GM12878 (cell line): ENCODE measurements at regions not wholly inside any gene's neighbourhood (a gene's known extent, or its start where the extent isn't known, plus 50 kb on each side); places are given as distances from the start of the nearest gene placed in this dataset.

Experiments used
- ATAC-seq: fragments of 200-7000 bp; cut with Tn5 transposase; 3 replicates; pipeline ENCODE4 v1.9.1; 2020; ENCODE audit warnings: mild to moderate bottlenecking, moderate library complexity
- BruUV-seq: library from RNA; stranded (reverse); fragments of 400-500 nt; replicated peaks from 2 replicates; lab custom pipeline; 2021; lab: Mats Ljungman, UMichigan
- CTCF ChIA-PET: fragments of 300-600 bp; sonication (Branson Sonifier 250); formaldehyde crosslinking; extraction: SDS; loops from one replicate; lab custom pipeline; 2021; ENCODE audit warnings: inconsistent platforms; lab: Yijun Ruan, JAX
- POLR2A ChIA-PET: fragments of 350-600 bp; formaldehyde crosslinking; extraction: SDS; loops from one replicate; lab custom pipeline; 2021; ENCODE audit warnings: inconsistent platforms; lab: Charles Lee
- RAD21 ChIA-PET: fragments of 300-600 bp; sonication (Branson Sonifier 250); formaldehyde crosslinking; loops from one replicate; lab custom pipeline; 2023; ENCODE audit warnings: antibody characterized with exemption; ENCODE audit not compliant: unreplicated experiment; lab: Charles Lee
- SMC1A ChIA-PET: fragments of 300-600 bp; sonication (Branson Sonifier 250); formaldehyde crosslinking; loops from one replicate; lab custom pipeline; 2023; ENCODE audit not compliant: unreplicated experiment, uncharacterized antibody; lab: Charles Lee
- DNase-seq: peaks from one replicate; pipeline ENCODE4 v3.0.0-alpha.2; 2011; ENCODE audit warnings: low read depth, low spot score
- FAIRE-seq: peaks from 3 replicates; lab custom pipeline; 2011; peaks lifted over from hg19 to GRCh38; lab: Jason Lieb, UNC
- H2AFZ ChIP-seq: 2 replicates; pipeline ENCODE4 v1.6.0; 2011; ENCODE audit warnings: low read depth, low read length, control low read depth; ENCODE audit not compliant: control insufficient read depth
- H3K27ac ChIP-seq: 2 replicates; pipeline ENCODE4 v1.5.1; 2011; ENCODE audit warnings: control low read depth; ENCODE audit not compliant: control insufficient read depth, insufficient read depth
- H3K27me3 ChIP-seq, 2 experiments: replicated peaks in 1 of 2; 2 replicates each; pipeline versions ENCODE4 v1.6.0 to v1.6.1; 2011; ENCODE audit warnings: low read length in 1 of 2; ENCODE audit not compliant: control insufficient read depth in 2 of 2, insufficient read depth in 2 of 2
- H3K36me3 ChIP-seq, 2 experiments: 2 replicates each; pipeline ENCODE4 v1.5.1; 2011; ENCODE audit warnings: low read length in 1 of 2; ENCODE audit not compliant: control insufficient read depth in 2 of 2, insufficient read depth in 2 of 2
- H3K4me1 ChIP-seq: 2 replicates; pipeline ENCODE4 v1.6.1; 2011; ENCODE audit warnings: mild to moderate bottlenecking, low read length, moderate library complexity, mixed read lengths; ENCODE audit not compliant: control insufficient read depth, insufficient read depth
- H3K4me2 ChIP-seq: 2 replicates; pipeline ENCODE4 v1.6.0; 2011; ENCODE audit warnings: control low read depth; ENCODE audit not compliant: control insufficient read depth, insufficient read depth
- H3K4me3 ChIP-seq: fragments of 200-600 bp; sonication (generic); 2 replicates; pipeline ENCODE4 v1.5.1; 2016
- H3K79me2 ChIP-seq: 2 replicates; pipeline ENCODE4 v1.6.0; 2011; ENCODE audit warnings: low read length; ENCODE audit not compliant: control insufficient read depth, insufficient read depth
- H3K9ac ChIP-seq: 2 replicates; pipeline ENCODE4 v1.8.0; 2011; ENCODE audit warnings: low read length, control low read depth, mixed read lengths; ENCODE audit not compliant: control insufficient read depth, insufficient read depth
- H3K9me3 ChIP-seq: replicated peaks from 3 replicates; pipeline ENCODE4 v1.5.1; 2011; ENCODE audit warnings: mild to moderate bottlenecking, low read length; ENCODE audit not compliant: control insufficient read depth, insufficient read depth
- H4K20me1 ChIP-seq: 2 replicates; pipeline ENCODE4 v1.6.0; 2011; ENCODE audit not compliant: control insufficient read depth, insufficient read depth
- CHD4 ChIP-seq: fragments of 200-600 bp; sonication (generic); IDR thresholded peaks from 2 replicates; pipeline ENCODE4 v1.6.1; 2016; ENCODE audit warnings: mild to moderate bottlenecking
- E2F8 ChIP-seq: fragments of 450-650 bp; IDR thresholded peaks from 2 replicates; pipeline ENCODE4 v1.6.1; 2018; ENCODE audit warnings: mild to moderate bottlenecking, low read depth, moderate library complexity; ENCODE audit not compliant: partially characterized antibody
- HDAC2 ChIP-seq: fragments of 200-600 bp; sonication (generic); IDR thresholded peaks from 2 replicates; pipeline ENCODE4 v1.6.1; 2017
- HSF1 ChIP-seq: fragments of 150-350 bp; IDR thresholded peaks from 2 replicates; pipeline ENCODE4 v1.6.1; 2014; ENCODE audit warnings: mild to moderate bottlenecking, low read depth, low read length
- IRF4 ChIP-seq: IDR thresholded peaks from 2 replicates; pipeline ENCODE4 v1.6.1; 2011; ENCODE audit warnings: low read depth, low read length
- PBX3 ChIP-seq: IDR thresholded peaks from 2 replicates; pipeline ENCODE4 v1.6.1; 2011; ENCODE audit warnings: mild to moderate bottlenecking, low read depth, low read length, moderate library complexity; ENCODE audit not compliant: insufficient replicate concordance
- RBBP5 ChIP-seq: fragments of 200-600 bp; sonication (generic); conservative IDR thresholded peaks from 2 replicates; pipeline ENCODE4 v1.6.1; 2016
- SMAD1 ChIP-seq: fragments of 450-650 bp; IDR thresholded peaks from 2 replicates; pipeline ENCODE4 v1.6.1; 2018; ENCODE audit warnings: mild to moderate bottlenecking, low read depth; ENCODE audit not compliant: partially characterized antibody
- SP1 ChIP-seq: IDR thresholded peaks from one replicate; pipeline ENCODE4 v1.6.1; 2011; ENCODE audit warnings: low read depth, low read length
- TCF7 ChIP-seq: IDR thresholded peaks from 2 replicates; pipeline ENCODE4 v1.6.1; 2014; ENCODE audit warnings: antibody characterized with exemption, borderline replicate concordance
- USF2 ChIP-seq: IDR thresholded peaks from 2 replicates; pipeline ENCODE4 v1.6.1; 2011; ENCODE audit warnings: low read depth, low read length, improper control_type of control experiment, borderline replicate concordance
- ZNF687 ChIP-seq: fragments of 450-650 bp; IDR thresholded peaks from 2 replicates; pipeline ENCODE4 v1.6.1; 2017; ENCODE audit warnings: mild to moderate bottlenecking, moderate library complexity
- WGBS: methylation state at CpG from one replicate; pipeline ENCODE4 v1.1.6; 2016; ENCODE audit warnings: low lambda C conversion rate; ENCODE audit not compliant: insufficient replicate concordance, insufficient coverage; ENCODE audit errors: missing lambda C conversion rate; 5-methylcytosine and 5-hydroxymethylcytosine counted together
- in situ Hi-C: fragments of 300-500 bp; cut with MboI; formaldehyde crosslinking; loops from 9 replicates; pipeline ENCODE4 v1.14.3; 2018; ENCODE audit warnings: mixed read lengths
- intact Hi-C: fragments of 100-400 bp; cut with micrococcal nuclease; formaldehyde crosslinking; loops from one replicate; pipeline ENCODE4 v1.14.2; 2022; ENCODE audit not compliant: unreplicated experiment

GRCh38 chr4:120472447-120473131, 405.9 kb upstream of the MAD2L1 start (continued):
- TF ChIP-seq PBX3 (no peak), CHD4 (no peak), HSF1 (no peak)
- TF ChIP-seq, all 136 proteins: peak for 0

GRCh38 chr4:120466429-120466828, 399.8 kb upstream of the MAD2L1 start:
- RAD21 ChIA-PET = no interaction called here
- DNase-seq = no peak

More at GRCh38 chr4:120466429-120466828, 399.8 kb upstream of the MAD2L1 start:
- WGBS = 3% methylated on average over 3 of the region's 3 CpGs
- Histone ChIP-seq H3K9ac (no peak overlapping the region), H3K4me1 (no peaks in the 10 kb centered on the region), H2AFZ (no peak overlapping the region), H3K4me3 (no peak overlapping the region), H3K27me3 (no peaks in the 10 kb centered on the region), H4K20me1 (no peaks in the 10 kb centered on the region), H3K79me2 (no peaks in the 10 kb centered on the region), H3K4me2 (no peak overlapping the region), H3K27ac (no peak overlapping the region), H3K36me3 (no peaks in the 10 kb centered on the region), H3K9me3 (no peaks in the 10 kb centered on the region)
- ATAC-seq (no peak), FAIRE-seq (no peak)
- ChIA-PET POLR2A (no interaction called here), CTCF (no interaction called here), SMC1A (no interaction called here)
- BruUV-seq = no TSS peak
- in situ Hi-C loops (no loop called here), intact Hi-C loops (no loop called here)
- no peak for TF ChIP-seq TCF7
- no peak for TF ChIP-seq E2F8
- no peak for TF ChIP-seq SMAD1
- no peak for TF ChIP-seq RBBP5
- TF ChIP-seq USF2 = no peak
- no peak for TF ChIP-seq IRF4
- no peak for TF ChIP-seq SP1
- TF ChIP-seq ZNF687 = no peak
- no peak for TF ChIP-seq HDAC2
